ENCODE measurements at regions not wholly inside any gene's neighbourhood (a gene's known extent, or its start where the extent isn't known, plus 50 kb on each side); places are given as distances from the start of the nearest gene placed in this dataset.

DNA sequence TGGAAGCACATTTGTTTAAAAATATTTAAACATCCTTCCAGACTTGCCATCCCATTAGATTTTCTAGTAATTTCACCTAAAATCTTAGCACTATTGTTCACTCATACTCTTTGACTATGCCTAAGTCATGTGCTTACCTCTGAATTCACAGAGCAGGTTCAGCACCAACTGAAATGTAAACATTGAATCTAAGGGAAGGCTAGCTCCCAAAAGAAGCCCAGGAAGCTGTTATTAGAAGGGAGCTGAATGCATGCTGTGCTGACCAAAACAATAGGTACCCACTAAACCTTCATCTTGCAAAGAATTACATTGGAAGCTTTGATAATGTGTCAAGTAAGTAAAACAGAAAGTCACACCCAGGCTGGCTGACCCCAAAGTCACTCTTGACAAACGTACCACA is 571.3 kb downstream of the GABRG2 start:
- no peak overlapping the region for H3K4me3 ChIP-seq (ENCODE audit: low read depth, low read length, poor library complexity, severe bottlenecking)
- no peak overlapping the region for H2AFZ ChIP-seq (ENCODE audit: low read length)
- H3K4me1 ChIP-seq (ENCODE audit: insufficient read depth, low read length, severe bottlenecking): no peaks in the 10 kb centered on the region
- H3K9ac ChIP-seq (ENCODE audit: low read length): no peak overlapping the region
- no peak overlapping the region for H3K4me2 ChIP-seq (ENCODE audit: low read length)
- H3K79me2 ChIP-seq (ENCODE audit: insufficient read depth, low read length): no peaks in the 10 kb centered on the region
- no peaks in the 10 kb centered on the region for H4K20me1 ChIP-seq (ENCODE audit: insufficient read depth, low read length)
- no peak for TF ChIP-seq EZH2 (IDR thresholded peaks at IDR 0.05; ENCODE audit: borderline replicate concordance, low read length)
- TF ChIP-seq, protein P1, sequence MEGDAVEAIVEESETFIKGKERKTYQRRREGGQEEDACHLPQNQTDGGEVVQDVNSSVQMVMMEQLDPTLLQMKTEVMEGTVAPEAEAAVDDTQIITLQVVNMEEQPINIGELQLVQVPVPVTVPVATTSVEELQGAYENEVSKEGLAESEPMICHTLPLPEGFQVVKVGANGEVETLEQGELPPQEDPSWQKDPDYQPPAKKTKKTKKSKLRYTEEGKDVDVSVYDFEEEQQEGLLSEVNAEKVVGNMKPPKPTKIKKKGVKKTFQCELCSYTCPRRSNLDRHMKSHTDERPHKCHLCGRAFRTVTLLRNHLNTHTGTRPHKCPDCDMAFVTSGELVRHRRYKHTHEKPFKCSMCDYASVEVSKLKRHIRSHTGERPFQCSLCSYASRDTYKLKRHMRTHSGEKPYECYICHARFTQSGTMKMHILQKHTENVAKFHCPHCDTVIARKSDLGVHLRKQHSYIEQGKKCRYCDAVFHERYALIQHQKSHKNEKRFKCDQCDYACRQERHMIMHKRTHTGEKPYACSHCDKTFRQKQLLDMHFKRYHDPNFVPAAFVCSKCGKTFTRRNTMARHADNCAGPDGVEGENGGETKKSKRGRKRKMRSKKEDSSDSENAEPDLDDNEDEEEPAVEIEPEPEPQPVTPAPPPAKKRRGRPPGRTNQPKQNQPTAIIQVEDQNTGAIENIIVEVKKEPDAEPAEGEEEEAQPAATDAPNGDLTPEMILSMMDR (IDR thresholded peaks at IDR 0.05; ENCODE audit: low read length): no peak
- H3K9me2 ChIP-seq (ENCODE audit: low read depth, low read length): no peaks in the 10 kb centered on the region
- H3K27me3 ChIP-seq (ENCODE audit: insufficient read depth, low read length): no peaks in the 10 kb centered on the region
- H3F3A ChIP-seq (ENCODE audit: insufficient read depth, low read length): no peaks in the 10 kb centered on the region
- no peaks in the 10 kb centered on the region for H3K36me3 ChIP-seq (ENCODE audit: insufficient read depth, low read length)
- H3K9me3 ChIP-seq (ENCODE audit: low read length): no peaks in the 10 kb centered on the region
- no peak overlapping the region for H3K27ac ChIP-seq (ENCODE audit: low read depth, low read length, poor library complexity, severe bottlenecking)

DNA sequence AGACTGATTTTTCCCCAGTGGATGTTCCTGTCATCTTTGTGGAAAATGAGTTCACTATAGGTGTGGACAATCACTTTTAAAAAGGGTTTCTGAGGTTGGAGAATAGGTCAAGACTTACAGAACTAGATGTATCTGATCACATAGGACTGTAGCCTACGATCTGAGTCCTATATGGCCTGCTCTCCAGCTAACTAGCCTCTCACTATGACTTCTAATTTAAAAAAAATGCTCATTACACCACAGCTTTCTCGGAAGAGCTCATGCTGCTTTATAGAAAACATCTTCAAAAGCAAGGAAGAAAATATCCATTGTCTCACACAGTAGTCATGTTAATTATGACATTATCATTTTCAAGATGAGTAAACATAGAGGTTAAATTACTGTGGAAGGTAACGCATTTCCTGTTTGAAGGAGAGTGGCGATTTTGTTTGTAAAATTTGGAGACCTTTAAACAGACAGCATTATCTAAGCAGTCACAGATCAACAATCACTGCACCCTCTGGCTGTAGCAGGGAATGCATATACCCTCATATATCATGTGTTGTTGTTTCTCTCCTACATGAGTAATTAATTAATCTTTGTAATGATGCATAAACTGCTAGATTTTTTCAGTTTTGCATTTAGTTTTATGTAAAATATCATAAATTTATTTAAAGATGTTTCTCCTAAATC is 573.7 kb downstream of the GABRG2 start:
- Histone ChIP-seq H3K4me2 (ENCODE audit: low read length) (no peak overlapping the region), H3K4me3 (ENCODE audit: low read depth, low read length, poor library complexity, severe bottlenecking) (no peak overlapping the region), H3K9me3 (ENCODE audit: low read length) (no peaks in the 10 kb centered on the region), H3K27ac (ENCODE audit: low read depth, low read length, poor library complexity, severe bottlenecking) (no peak overlapping the region), H4K20me1 (ENCODE audit: insufficient read depth, low read length) (no peaks in the 10 kb centered on the region), H3F3A (ENCODE audit: insufficient read depth, low read length) (no peaks in the 10 kb centered on the region), H3K9ac (ENCODE audit: low read length) (no peak overlapping the region), H3K36me3 (ENCODE audit: insufficient read depth, low read length) (no peaks in the 10 kb centered on the region), H3K9me2 (ENCODE audit: low read depth, low read length) (no peaks in the 10 kb centered on the region), H2AFZ (ENCODE audit: low read length) (no peak overlapping the region), H3K27me3 (ENCODE audit: insufficient read depth, low read length) (no peaks in the 10 kb centered on the region), H3K79me2 (ENCODE audit: insufficient read depth, low read length) (no peaks in the 10 kb centered on the region), H3K4me1 (ENCODE audit: insufficient read depth, low read length, severe bottlenecking) (no peaks in the 10 kb centered on the region)
- no peak for TF ChIP-seq EZH2 (IDR thresholded peaks at IDR 0.05; ENCODE audit: borderline replicate concordance, low read length)
- TF ChIP-seq, protein P1 (IDR thresholded peaks at IDR 0.05; ENCODE audit: low read length): no peak

DNA sequence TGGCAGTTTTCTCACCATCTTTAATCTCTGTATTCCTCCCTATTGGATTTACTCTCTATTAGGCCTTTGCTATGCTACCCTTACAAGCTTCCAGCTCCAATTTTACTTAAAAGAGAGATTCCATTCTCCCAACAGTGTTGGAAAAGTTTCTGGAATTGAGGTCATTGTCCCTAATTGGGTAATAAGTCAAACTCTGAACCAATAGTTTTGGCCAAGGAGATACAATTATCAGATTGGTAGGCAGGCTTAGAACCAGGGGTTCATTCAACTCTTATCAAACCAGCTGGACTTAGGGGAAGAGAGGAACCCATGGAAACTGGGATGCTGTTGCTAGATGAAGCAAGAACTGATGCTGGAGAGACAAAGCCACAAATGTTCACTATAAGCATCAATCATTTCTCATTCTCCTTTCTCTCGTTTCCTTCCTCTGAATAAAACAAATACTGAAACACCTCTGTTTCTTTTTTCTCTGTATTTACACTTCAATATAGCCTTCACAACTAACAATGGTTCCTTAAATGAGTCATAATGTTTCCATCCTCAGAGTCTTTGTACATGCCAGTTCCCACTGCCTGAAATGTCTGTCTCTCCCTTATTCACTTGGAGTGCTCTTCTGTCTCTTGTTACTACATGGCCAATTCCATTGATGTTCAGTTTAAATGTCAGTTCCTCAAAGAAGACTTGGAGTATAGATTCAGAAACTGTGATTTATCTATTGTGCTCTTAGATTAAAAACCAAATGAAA is 587.3 kb downstream of the GABRG2 start:
- H3K9me2 ChIP-seq (ENCODE audit: low read depth, low read length): no peaks in the 10 kb centered on the region
- H3K79me2 ChIP-seq (ENCODE audit: insufficient read depth, low read length): no peaks in the 10 kb centered on the region
- no peak overlapping the region for H2AFZ ChIP-seq (ENCODE audit: low read length)
- no peak overlapping the region for H3K4me2 ChIP-seq (ENCODE audit: low read length)
- H3K27ac ChIP-seq (ENCODE audit: low read depth, low read length, poor library complexity, severe bottlenecking): no peak overlapping the region
- no peak overlapping the region for H3K4me3 ChIP-seq (ENCODE audit: low read depth, low read length, poor library complexity, severe bottlenecking)
- H3K9me3 ChIP-seq (ENCODE audit: low read length): no peaks in the 10 kb centered on the region
- no peaks in the 10 kb centered on the region for H3K27me3 ChIP-seq (ENCODE audit: insufficient read depth, low read length)
- TF ChIP-seq, protein P1 (IDR thresholded peaks at IDR 0.05; ENCODE audit: low read length): no peak
- TF ChIP-seq EZH2 (IDR thresholded peaks at IDR 0.05; ENCODE audit: borderline replicate concordance, low read length): no peak
- no peaks in the 10 kb centered on the region for H3F3A ChIP-seq (ENCODE audit: insufficient read depth, low read length)
- H3K9ac ChIP-seq (ENCODE audit: low read length): no peak overlapping the region
- no peaks in the 10 kb centered on the region for H3K36me3 ChIP-seq (ENCODE audit: insufficient read depth, low read length)
- H4K20me1 ChIP-seq (ENCODE audit: insufficient read depth, low read length): no peaks in the 10 kb centered on the region
- no peaks in the 10 kb centered on the region for H3K4me1 ChIP-seq (ENCODE audit: insufficient read depth, low read length, severe bottlenecking)

Measured in OCI-LY1 (cell line).